Psoas muscle (tissue), 7 donors: ENCODE measurements at regions not wholly inside any gene's neighbourhood (a gene's known extent, or its start where the extent isn't known, plus 50 kb on each side); places are given as distances from the start of the nearest gene placed in this dataset.
"Not testable (repeated sequence)": the region's sequence is repeated elsewhere in the genome, so short reads cannot be mapped to it uniquely, and the experiment has no call there.

ENCODE experiments used
- ATAC-seq, 4 donors: fragments of 200-7000 bp; cut with Tn5 transposase; one replicate each; pipeline ENCODE4 v1.9.1; 2020; ENCODE audit warnings: moderate library complexity in 3 of 4, mild to moderate bottlenecking in 2 of 4
- DNase-seq, 2 donors: peaks; one replicate each; pipeline ENCODE4 v3.0.0-alpha.2; 2020
- H3K27ac ChIP-seq: fragments of 200-600 bp; one replicate; pipeline ENCODE4 v1.8.0; 2022
- H3K27me3 ChIP-seq, 3 donors: fragments of 200-600 bp in 1 of 3; one replicate each; pipeline versions ENCODE4 v1.6.1 to v1.8.0; 2013 to 2022; ENCODE audit warnings: low read length in 2 of 3, mild to moderate bottlenecking in 2 of 3, moderate library complexity in 1 of 3; ENCODE audit not compliant: insufficient read depth in 3 of 3
- H3K36me3 ChIP-seq, 2 donors: fragments of 200-600 bp in 1 of 2; one replicate each; pipeline versions ENCODE4 v1.6.1 to v1.8.0; 2013 to 2022; ENCODE audit warnings: low read depth in 1 of 2, mild to moderate bottlenecking in 1 of 2, moderate library complexity in 1 of 2; ENCODE audit not compliant: insufficient read depth in 1 of 2
- H3K4me1 ChIP-seq: fragments of 200-600 bp; one replicate; pipeline ENCODE4 v1.8.0; 2022
- H3K4me3 ChIP-seq: fragments of 200-600 bp; one replicate; pipeline ENCODE4 v1.8.0; 2022; ENCODE audit warnings: mild to moderate bottlenecking
- H3K9me3 ChIP-seq: fragments of 200-600 bp; one replicate; pipeline ENCODE4 v1.8.0; 2022
- CTCF ChIP-seq: fragments of 200-600 bp; IDR thresholded peaks from one replicate; pipeline ENCODE4 v1.8.0; 2022; ENCODE audit warnings: antibody characterized with exemption
- WGBS, 3 donors: extraction: QIAGEN DNeasy Blood & Tissue Kit; methylation state at CpG; one replicate each; pipeline versions ENCODE4 v1.1.6 to v1.1.7; 2013; 5-methylcytosine and 5-hydroxymethylcytosine counted together
- intact Hi-C, 2 donors: fragments of 100-400 bp; cut with DNase I; formaldehyde crosslinking; loops; one replicate each; pipeline versions ENCODE4 v1.11.0 to v1.14.2; 2022
- donor health status: healthy with polysubstance abuse.
- donor health status: DM: no; HTN: no; CAD: no; lungs with moderate emphysema.
- donor health status: Bipolar disorder and iron deficiency.
- donor health status: healthy.
- donor health status: DM: yes; HTN: yes; CAD: no.
- donor health status: DM: no; HTN: no; CAD: no.
- donor health status: DM: yes; HTN: yes; CAD: no.

DNA sequence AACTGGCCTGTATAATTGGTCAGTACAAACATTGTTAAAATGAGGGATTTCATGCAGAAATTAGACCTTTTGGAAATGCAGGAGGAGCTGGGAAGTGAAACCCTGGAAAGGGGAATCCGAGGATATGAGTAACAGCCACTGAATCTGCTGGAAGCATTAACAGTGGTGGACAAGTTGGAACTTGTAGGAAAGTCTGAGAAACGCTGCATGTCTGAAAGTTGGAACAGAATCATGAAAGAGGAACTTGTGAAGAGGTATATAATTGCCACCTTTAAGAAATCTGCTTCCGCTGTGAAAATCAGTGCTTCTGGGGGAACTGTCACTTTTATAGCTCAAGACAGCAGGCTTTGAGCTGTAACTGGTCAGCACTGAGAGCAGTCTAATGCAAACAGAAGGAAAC lies 716.5 kb upstream of the PRR20A start:
- 37 to 59% (median 53%) methylated on average over 3 of the region's 3 CpGs for WGBS, 3 donors
- H3K27me3 ChIP-seq: no peaks in the 10 kb centered on the region
- no peak for TF ChIP-seq CTCF
- intact Hi-C loops: no loop called here
- ATAC-seq (no peak), DNase-seq (no peak)
- no peaks in the 10 kb centered on the region for H3K4me1 ChIP-seq
- H3K9me3 ChIP-seq: no peaks in the 10 kb centered on the region
- H3K4me3 ChIP-seq: no peak overlapping the region
- H3K27ac ChIP-seq: no peak overlapping the region
- no peaks in the 10 kb centered on the region for H3K36me3 ChIP-seq

DNA sequence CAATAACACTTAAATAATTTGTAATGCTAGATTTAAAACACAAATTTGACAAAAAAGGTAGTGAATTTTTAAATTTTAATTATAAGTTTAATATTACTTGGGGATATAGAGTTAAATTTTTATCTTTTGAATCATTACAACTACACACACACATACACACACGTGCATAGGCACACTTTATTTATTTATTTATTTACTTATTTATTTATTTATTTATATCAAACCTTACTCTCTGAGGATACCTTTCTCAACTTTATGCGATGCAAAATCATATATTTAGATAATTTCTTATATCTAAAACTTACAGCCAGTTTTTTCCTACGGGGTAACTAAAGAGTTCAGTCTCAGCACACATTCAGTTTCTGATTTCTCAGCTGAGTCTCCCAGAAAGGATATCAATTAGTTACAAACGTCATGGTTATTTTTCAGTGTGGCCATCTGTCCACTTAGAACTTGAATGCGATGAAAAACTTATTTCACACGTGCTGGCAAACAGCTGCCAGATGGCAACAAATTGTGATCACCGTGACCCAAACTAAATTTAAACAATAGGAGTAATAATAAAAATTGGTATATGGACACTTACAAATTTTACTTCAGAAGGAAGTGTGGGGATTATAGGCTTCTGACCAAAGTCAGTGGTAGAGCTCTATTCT lies 683.1 kb upstream of the PRR20A start:
- Histone ChIP-seq H3K4me1 (no peaks in the 10 kb centered on the region), H3K36me3 (no peaks in the 10 kb centered on the region), H3K9me3 (peaks cover 5% of the 10 kb centered on the region), H3K27ac (no peak overlapping the region), H3K4me3 (no peak overlapping the region), H3K27me3 (no peaks in the 10 kb centered on the region)
- ATAC-seq: no peak
- intact Hi-C loops: no loop called here
- TF ChIP-seq CTCF: no peak
- no peak for DNase-seq
- WGBS, 3 donors: 17 to 26% (median 18%) methylated on average over 7 of the region's 7 CpGs

DNA sequence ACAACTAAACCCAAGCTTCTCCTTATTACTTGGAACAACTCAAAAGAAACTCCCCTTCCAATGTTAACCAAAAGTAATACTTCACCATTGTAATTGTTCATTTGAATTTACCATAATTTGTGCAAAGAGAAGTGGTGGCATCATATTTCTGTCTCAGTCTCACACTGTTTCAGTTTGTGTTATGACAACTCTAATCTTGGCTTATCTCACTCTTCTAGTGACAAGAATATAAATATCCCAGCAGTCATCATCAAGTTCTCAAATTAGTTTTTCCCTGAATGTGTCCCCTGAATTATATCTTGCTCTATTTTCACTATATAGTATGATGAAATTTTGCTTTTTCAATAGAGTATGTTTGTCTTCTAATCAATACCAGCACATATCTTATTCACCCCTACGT lies 681.4 kb upstream of the PRR20A start:
- H3K4me1 ChIP-seq: no peaks in the 10 kb centered on the region
- ATAC-seq (no peak), DNase-seq (no peak)
- H3K4me3 ChIP-seq: no peak overlapping the region
- WGBS, 3 donors: 70 to 89% (median 83%) methylated on average over 1 of the region's 1 CpG
- intact Hi-C loops: no loop called here
- TF ChIP-seq CTCF: no peak
- H3K9me3 ChIP-seq: peaks cover 5% of the 10 kb centered on the region
- H3K27ac ChIP-seq: no peak overlapping the region
- no peaks in the 10 kb centered on the region for H3K36me3 ChIP-seq
- no peaks in the 10 kb centered on the region for H3K27me3 ChIP-seq

DNA sequence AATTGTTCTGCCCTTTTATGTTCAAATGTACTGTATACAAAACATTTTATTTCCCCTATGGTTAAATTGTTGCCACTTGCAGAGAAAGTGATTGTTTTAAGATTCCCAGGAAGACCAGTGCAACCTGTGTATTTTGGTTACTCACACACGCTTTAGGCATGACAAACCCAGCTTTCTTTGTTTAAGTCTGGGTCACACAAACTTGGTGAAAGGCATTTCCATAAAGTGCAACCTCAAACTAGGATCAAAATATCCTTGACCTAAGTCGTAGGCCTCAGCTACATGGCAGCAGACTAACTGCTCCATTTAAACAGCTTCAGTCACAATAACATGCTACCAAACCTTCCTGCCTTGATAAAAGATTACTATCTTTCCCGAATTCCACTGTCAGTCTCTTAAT lies 639.0 kb upstream of the PRR20A start:
- no peaks in the 10 kb centered on the region for H3K36me3 ChIP-seq
- no peak for TF ChIP-seq CTCF
- WGBS, 3 donors: 47 to 83% (median 60%) methylated on average over 3 of the region's 3 CpGs
- intact Hi-C loops: no loop called here
- no peaks in the 10 kb centered on the region for H3K4me1 ChIP-seq
- H3K9me3 ChIP-seq: no peaks in the 10 kb centered on the region
- H3K27me3 ChIP-seq: no peaks in the 10 kb centered on the region
- H3K27ac ChIP-seq: no peak overlapping the region
- ATAC-seq (no peak), DNase-seq (no peak)
- no peak overlapping the region for H3K4me3 ChIP-seq

DNA sequence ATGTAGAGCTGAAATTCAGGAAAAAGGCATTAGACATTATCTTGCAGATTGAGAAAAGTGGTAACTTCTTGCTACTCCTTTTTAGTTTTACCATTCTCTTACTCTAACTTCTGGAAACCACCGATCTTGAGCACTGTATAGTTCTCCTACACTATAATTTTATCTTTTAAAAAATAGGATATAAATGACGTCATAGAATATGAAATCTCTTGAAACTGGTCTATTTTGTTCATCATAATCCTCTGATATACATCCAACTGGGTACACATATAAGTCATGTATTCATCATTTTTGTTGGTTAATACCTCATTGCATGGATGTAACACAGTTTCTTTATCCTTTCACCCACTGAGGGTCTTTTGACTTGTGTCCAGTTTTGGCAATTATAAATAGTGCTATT lies 629.9 kb upstream of the PRR20A start:
- no peak for TF ChIP-seq CTCF
- no peaks in the 10 kb centered on the region for H3K4me1 ChIP-seq
- WGBS, 3 donors: 86 to 91% (median 88%) methylated on average over 2 of the region's 2 CpGs
- H3K27me3 ChIP-seq: no peaks in the 10 kb centered on the region
- intact Hi-C loops: no loop called here
- no peak overlapping the region for H3K27ac ChIP-seq
- no peaks in the 10 kb centered on the region for H3K36me3 ChIP-seq
- ATAC-seq (no peak), DNase-seq (no peak)
- no peak overlapping the region for H3K4me3 ChIP-seq
- no peaks in the 10 kb centered on the region for H3K9me3 ChIP-seq

DNA sequence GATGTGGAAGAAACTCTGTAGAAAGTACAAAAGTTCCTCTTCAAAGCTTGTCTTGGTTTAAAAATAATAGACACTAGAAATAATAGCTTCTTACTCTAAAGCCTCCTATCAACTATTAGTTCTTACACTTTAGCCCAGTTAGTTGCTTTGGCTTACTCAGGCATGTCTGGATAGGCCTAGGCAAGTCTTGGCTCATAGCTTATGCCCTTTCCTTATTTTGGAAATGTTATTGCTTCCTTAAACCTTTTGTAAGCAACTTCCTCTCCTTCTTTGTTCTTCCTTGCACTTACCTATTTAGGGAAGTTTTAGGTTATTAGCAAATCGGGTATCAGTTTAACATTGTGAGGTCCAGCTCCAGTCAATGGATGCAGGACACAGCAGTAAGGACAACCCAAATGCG lies 628.4 kb upstream of the PRR20A start:
- H3K27ac ChIP-seq, DNase-seq, H3K4me1 ChIP-seq, H3K36me3 ChIP-seq, H3K9me3 ChIP-seq, H3K4me3 ChIP-seq, ATAC-seq, intact Hi-C loops, H3K27me3 ChIP-seq: not testable (repeated sequence)
- 86 to 91% (median 87%) methylated on average over 2 of the region's 2 CpGs for WGBS, 3 donors
